NCI-H2196 (cell line): ENCODE measurements at regions not wholly inside any gene's neighbourhood (a gene's known extent, or its start where the extent isn't known, plus 50 kb on each side); places are given as distances from the start of the nearest gene placed in this dataset.
A peak's percentile ranks its signal among the peaks of the same experiment; 100 is the strongest.
"Not testable (repeated sequence)": the region's sequence is repeated elsewhere in the genome, so short reads cannot be mapped to it uniquely, and the experiment has no call there.

ENCODE experiments used
- DNase-seq: peaks from one replicate; lab custom pipeline; 2025; ENCODE audit not compliant: unreplicated experiment; lab: John Stamatoyannopoulos, UW

DNA sequence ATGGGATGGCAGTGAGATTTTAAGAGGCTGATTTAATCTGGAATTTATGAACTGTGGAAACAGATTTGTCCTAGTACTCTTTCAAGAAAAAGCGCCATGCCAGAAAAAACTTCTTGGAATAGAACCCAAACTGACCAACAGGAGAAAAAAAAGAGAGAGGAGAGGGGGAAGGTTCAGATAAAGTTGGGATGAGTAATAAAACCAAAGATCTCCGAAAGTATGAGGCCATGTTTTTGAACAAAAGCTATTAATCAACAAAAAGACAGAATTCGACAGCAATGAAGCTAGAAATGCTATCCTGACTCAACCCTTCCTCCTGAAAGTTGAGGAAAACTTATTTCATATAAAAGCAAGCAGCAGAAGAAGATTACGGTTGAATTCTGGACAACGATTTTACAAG, 135.5 kb downstream of the CEMIP2 start:
- DNase-seq: no peak

DNA sequence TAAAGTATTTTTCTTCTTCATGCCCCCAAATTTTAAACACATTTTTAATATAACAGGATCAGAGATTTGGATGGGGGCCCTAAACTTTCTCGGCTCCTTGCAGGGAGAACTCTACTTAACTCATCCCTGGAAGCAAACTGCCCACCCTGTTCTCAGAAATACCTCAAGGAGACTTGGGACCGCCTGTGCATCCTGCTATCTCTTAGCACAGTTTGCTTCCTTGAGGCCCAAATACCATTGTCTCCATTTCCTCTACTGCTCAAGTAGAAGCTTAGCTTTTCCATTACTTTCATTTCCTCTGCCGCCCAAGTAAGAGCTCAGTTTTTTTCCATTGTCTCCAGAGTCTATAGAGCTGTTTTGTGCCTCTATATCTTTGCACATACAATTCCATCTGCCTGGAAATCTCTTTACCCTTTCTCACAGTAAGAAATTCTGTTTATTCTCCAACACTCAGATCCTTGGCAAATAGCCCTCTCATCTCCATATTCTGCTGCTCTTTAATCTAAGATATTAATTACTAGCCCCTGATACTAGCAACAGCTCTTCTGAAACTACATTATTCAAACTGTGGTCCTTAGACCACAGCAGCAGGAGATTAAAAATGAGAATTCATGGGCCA, 137.8 kb downstream of the CEMIP2 start:
- DNase-seq: no peak

GRCh38 chr9:71629578-71630215, 138.6 kb downstream of the CEMIP2 start:
- DNase-seq: no peak

DNA sequence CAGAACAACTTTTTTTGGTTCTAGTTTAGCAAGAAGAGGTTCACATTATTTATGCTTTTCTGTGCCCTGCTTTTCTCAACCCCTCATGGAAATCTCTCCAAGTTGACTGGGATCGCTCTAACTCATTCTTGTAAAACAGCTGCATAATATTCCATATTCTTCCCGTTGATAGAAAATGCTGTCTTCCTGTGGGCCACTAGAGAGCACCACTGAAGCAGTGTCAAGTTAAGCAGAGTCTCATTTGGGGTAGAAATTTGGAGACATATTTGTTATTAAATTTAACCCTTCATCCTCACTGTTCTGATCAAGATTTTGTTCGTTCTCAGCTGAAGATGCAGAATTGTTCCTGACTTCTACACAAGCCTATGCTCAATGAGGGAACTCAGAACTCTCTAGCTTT, 140.1 kb downstream of the CEMIP2 start:
- no peak for DNase-seq

GRCh38 chr9:71627537-71627936, 140.8 kb downstream of the CEMIP2 start:
- no peak for DNase-seq

GRCh38 chr9:71626395-71626794, 141.9 kb downstream of the CEMIP2 start:
- DNase-seq: no peak

DNA sequence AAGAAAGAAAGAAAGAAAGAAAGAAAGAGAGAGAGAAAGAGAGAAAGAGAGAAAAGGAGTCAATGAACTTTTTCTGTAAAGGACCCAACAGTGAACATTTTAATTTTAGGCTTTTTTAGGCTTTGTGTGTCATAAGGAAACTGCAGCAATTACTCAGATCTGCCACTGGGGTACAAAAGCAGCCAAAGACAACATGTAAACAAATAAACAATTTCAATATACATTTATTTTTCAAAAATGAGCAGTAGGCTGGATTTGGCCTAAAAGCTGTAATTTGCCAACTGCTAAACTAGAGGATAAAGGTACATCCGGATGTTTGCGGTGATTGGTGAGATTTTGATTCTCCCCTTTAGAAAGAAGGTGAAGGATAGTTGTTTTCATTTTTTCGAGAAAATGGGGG, 143.6 kb downstream of the CEMIP2 start:
- no peak for DNase-seq

- DNase-seq: no peak
Measured at GRCh38 chr9:71620746-71621145, 147.6 kb downstream of the CEMIP2 start.

GRCh38 chr9:71620331-71620730, 148.0 kb downstream of the CEMIP2 start:
- no peak for DNase-seq

- DNase-seq: no peak
Measured at GRCh38 chr9:71619926-71620325, 148.4 kb downstream of the CEMIP2 start.

- DNase-seq: no peak
Measured at GRCh38 chr9:71614409-71615010, 153.8 kb downstream of the CEMIP2 start.

DNA sequence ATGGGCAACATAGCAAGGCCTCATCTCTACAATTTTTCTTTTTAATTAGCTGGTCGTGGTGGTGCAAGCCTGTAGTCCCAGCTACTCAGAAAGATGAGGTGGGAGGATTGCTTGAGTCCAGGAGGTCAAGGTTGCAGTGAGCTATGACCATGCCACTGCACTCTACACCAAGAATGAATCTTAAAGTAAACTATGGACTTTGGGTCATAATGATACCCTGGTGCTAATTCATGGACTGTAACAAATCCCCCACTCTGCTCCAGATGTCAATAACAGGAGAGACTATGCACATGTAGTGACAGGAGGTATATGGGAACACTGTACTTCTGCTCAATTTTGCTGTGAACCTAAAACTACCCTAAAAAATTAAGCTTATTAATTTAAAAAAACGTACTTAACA, 155.4 kb downstream of the CEMIP2 start:
- no peak for DNase-seq

GRCh38 chr9:71609448-71609830, 158.9 kb downstream of the CEMIP2 start:
- no peak for DNase-seq

DNA sequence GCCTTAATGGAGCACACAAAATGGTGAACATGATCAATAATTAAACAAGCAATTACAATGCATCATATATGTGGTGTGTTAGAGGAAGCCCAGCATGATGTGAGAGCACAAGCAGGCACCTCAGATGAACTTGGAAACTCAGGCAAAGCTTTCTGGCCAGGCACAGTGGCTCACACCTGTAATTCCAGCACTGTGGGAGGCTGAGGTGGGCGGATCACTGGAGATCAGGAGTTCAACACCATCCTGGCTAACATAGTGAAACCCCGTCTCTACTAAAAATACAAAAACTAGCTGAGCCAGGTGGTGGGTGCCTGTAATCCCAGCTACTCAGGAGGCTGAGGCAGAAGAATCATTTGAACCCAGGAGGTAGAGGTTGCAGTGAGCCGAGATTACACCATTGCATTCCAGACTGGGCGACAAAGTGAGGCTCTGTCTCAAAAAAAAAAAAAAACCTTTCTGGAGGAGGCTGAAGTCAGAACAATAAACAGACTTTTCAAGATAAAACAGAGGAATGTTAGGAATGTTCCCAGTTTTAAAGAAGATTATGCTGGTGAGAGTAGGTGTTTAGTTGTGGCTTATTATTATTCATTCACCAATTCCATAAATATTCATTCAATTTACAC, 159.4 kb downstream of the CEMIP2 start:
- no peak for DNase-seq

DNA sequence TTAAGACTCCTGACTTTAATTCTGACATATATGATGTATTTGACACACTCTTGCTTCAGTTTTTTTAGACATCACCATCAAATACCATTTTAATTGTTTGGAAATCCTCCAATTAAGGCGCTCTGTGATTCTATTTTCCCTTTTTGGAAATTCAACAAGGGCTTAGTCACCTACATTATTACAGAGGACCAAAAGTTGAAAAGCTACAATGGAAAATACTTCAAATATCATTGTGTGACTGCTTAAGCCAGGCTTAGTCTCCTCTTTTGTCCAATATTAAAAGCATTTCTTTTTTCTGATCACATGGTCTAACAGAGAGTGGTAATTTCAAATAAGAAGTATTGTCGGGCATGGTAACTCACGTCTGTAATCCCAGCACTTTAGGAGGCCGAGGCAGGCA, 160.3 kb downstream of the CEMIP2 start:
- DNase-seq: no peak

DNA sequence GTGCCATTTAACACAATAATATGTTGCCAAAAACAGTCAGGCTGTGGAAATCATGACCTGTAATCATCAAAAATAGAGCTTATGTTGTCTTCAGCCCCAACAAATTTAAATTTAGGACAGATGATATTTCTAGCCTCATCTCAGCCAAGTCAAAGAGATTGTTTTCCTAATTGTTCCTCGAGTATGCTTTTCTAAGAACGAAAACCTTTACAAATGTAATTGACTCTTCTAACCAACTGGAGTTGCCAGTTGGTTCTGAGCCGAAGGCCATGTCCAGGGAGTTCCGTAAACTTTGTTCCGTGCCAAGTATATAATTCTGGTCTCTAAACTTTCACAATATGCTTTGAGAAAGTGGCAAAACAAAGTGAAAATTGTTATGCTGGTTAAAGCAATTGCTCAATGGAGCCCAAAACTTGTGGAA, 160.8 kb downstream of the CEMIP2 start:
- no peak for DNase-seq

DNA sequence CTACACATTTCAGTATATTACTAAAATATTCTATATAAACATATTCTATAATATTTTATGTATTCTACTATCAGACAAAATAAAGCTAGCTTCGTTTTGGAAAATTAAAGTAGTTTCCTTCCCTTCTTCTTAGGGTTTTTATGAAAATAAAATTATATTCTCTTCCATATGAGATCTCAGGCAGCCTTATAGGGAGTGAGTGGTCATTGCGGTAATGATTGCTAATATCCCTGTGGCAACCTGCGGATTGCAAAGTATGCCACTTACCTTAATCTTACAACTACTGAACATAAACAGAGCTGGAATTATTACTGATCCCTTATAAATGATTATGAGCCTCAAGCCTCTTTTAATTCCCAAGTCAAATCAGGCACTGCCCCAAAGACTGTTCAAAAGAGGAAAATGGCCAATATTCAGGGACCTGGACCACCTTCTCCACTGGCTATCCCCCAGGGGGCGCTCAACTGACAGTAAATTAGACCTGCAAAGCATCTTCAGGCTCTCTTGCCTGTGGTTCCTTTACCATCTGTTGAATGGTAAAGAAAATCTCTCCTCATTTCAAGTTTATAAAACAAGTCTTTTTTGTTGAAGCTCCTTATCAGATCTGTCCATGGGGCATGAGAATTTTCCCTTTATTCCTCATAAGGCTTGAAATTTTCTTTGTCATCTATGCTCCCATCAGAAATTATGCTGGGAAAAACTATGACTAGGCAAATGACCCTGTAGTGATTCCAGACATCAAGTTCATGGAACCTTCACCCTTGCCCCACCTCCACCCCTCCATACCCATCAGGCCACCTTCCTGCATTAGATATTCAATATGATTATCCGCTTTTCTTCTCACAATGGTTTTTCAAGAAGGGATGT, 163.9 kb downstream of the CEMIP2 start:
- DNase-seq: peak; percentile 42

DNA sequence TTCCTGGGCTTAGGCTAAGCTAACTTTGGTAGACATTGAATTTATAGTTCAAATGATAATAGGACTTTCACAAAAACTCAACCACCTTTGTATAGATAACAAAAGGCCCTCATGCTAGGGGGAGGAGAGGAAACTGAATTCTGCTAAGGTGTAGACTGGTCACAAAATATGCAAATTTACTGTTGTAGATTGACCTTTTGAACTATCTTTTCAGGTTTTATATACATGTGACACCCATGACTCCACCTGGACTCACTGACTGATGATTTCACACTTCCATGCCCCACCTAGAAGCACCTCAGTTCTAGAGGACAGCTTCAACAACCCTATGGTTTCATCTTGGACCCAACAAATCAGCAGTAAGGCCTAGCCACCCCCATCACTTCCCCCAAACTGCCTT, 165.7 kb downstream of the CEMIP2 start:
- DNase-seq: no peak

DNA sequence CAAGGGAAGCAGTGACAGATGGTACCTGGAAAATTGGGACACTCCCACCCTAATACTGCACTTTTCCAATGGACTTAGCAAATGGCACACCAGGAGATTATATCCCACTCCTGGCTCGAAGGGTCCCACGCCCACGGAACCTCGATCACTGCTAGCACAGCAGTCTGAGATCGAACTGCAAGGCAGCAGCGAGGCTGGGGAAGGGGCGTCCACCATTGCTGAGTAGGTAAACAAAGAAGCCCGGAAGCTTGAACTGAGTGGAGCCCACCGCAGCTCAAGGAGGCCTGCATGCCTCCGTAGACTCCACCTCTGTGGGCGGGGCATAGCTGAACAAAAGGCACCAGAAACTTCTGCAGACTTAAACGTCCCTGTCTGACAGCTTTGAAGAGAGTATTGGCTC, 172.6 kb downstream of the CEMIP2 start:
- not testable (repeated sequence) for DNase-seq

- DNase-seq: no peak
Measured at GRCh38 chr9:71594541-71594940, 173.8 kb downstream of the CEMIP2 start.

GRCh38 chr9:71592400-71592799, 175.9 kb downstream of the CEMIP2 start:
- no peak for DNase-seq
